Breast epithelium (tissue), 4 donors: ENCODE measurements at regions not wholly inside any gene's neighbourhood (a gene's known extent, or its start where the extent isn't known, plus 50 kb on each side); places are given as distances from the start of the nearest gene placed in this dataset.
"Not testable (repeated sequence)": the region's sequence is repeated elsewhere in the genome, so short reads cannot be mapped to it uniquely, and the experiment has no call there.

ENCODE experiments used
- DNase-seq, 2 donors: peaks; one replicate each; pipeline ENCODE4 v3.0.0-alpha.2; 2019; ENCODE audit warnings: low spot score in 2 of 2
- H3K27ac ChIP-seq, 2 donors: fragments of 200-600 bp; sonication (generic) in 1 of 2; one replicate each; pipeline ENCODE4 v1.5.1; 2016 to 2019; ENCODE audit warnings: mild to moderate bottlenecking in 1 of 2
- H3K27me3 ChIP-seq, 2 donors: fragments of 200-600 bp; sonication (generic) in 1 of 2; one replicate each; pipeline versions ENCODE4 v1.5.1 to v1.6.0; 2017 to 2019; ENCODE audit warnings: control low read depth in 1 of 2, mild to moderate bottlenecking in 1 of 2
- H3K36me3 ChIP-seq: fragments of 200-600 bp; one replicate; pipeline ENCODE4 v1.5.1; 2019
- H3K4me1 ChIP-seq, 2 donors: fragments of 200-600 bp; sonication (generic); one replicate each; pipeline ENCODE4 v1.5.1; 2016 to 2019; ENCODE audit warnings: control low read depth in 1 of 2
- H3K4me3 ChIP-seq, 3 donors: fragments of 200-600 bp; sonication (generic); 1 replicate in 2 of 3; 2 replicates in 1 of 3; pipeline ENCODE4 v1.5.1; 2016 to 2019; ENCODE audit warnings: mild to moderate bottlenecking in 3 of 3, moderate library complexity in 2 of 3
- H3K9me3 ChIP-seq, 2 donors: fragments of 200-600 bp; sonication (generic) in 1 of 2; one replicate each; pipeline ENCODE4 v1.5.1; 2016 to 2019; ENCODE audit warnings: control low read depth in 1 of 2
- CTCF ChIP-seq, 3 donors: fragments of 450-650 bp; IDR thresholded peaks; one replicate each; pipeline ENCODE4 v1.5.1; 2016 to 2017; ENCODE audit warnings: antibody characterized with exemption in 3 of 3, mild to moderate bottlenecking in 3 of 3, moderate library complexity in 3 of 3
- POLR2A ChIP-seq: fragments of 450-650 bp; IDR thresholded peaks from one replicate; pipeline ENCODE4 v1.6.1; 2016; ENCODE audit warnings: antibody characterized with exemption, mild to moderate bottlenecking, moderate library complexity
- POLR2AphosphoS5 ChIP-seq, 3 donors: sonication (generic); formaldehyde crosslinking; IDR thresholded peaks; one replicate each; pipeline ENCODE4 v1.6.1; 2017; ENCODE audit warnings: antibody characterized with exemption in 3 of 3
- intact Hi-C: fragments of 100-400 bp; cut with DNase I; formaldehyde crosslinking; loops from one replicate; pipeline ENCODE4 v1.15.1; 2023; ENCODE audit warnings: low total_unique reads

- Histone ChIP-seq H3K9me3 (no peaks in the 10 kb centered on the region), H3K36me3 (no peaks in the 10 kb centered on the region), H3K4me3 (no peak overlapping the region), H3K27me3 (no peaks in the 10 kb centered on the region), H3K27ac (no peak overlapping the region), H3K4me1 (no peaks in the 10 kb centered on the region)
- no peak for TF ChIP-seq POLR2A
- no peak for TF ChIP-seq CTCF (IDR thresholded peaks at IDR 0.05)
- TF ChIP-seq POLR2AphosphoS5 (IDR thresholded peaks at IDR 0.05): no peak
- DNase-seq: no peak
- intact Hi-C loops: no loop called here
Observed at GRCh38 chr3:187858711-187859110, 113.4 kb upstream of the BCL6 start.

- H3K36me3 ChIP-seq, H3K4me1 ChIP-seq, H3K27ac ChIP-seq, H3K9me3 ChIP-seq, DNase-seq, H3K4me3 ChIP-seq, H3K27me3 ChIP-seq, intact Hi-C loops: not testable (repeated sequence)
Observed at GRCh38 chr3:187862701-187863277, 117.5 kb upstream of the BCL6 start.

- TF ChIP-seq POLR2A (no peak), CTCF (IDR thresholded peaks at IDR 0.05) (no peak), POLR2AphosphoS5 (IDR thresholded peaks at IDR 0.05) (no peak)
Observed at GRCh38 chr3:187870360-187871203, 125.3 kb upstream of the BCL6 start.

GRCh38 chr3:187871204-187871591 lies 125.9 kb upstream of the BCL6 start:
- Histone ChIP-seq H3K36me3 (no peaks in the 10 kb centered on the region), H3K4me3 (no peak overlapping the region), H3K27me3 (no peaks in the 10 kb centered on the region), H3K27ac (no peak overlapping the region), H3K9me3 (no peaks in the 10 kb centered on the region), H3K4me1 (no peaks in the 10 kb centered on the region)
- TF ChIP-seq POLR2AphosphoS5 (IDR thresholded peaks at IDR 0.05) (no peak), CTCF (IDR thresholded peaks at IDR 0.05) (no peak), POLR2A (no peak)
- intact Hi-C loops: no loop called here
- DNase-seq: no peak

More at GRCh38 chr3:187870360-187871203, 125.3 kb upstream of the BCL6 start:
- intact Hi-C loops: no loop called here
- no peaks in the 10 kb centered on the region for H3K4me1 ChIP-seq
- no peak overlapping the region for H3K27ac ChIP-seq
- no peaks in the 10 kb centered on the region for H3K27me3 ChIP-seq
- H3K9me3 ChIP-seq: no peaks in the 10 kb centered on the region
- no peak overlapping the region for H3K4me3 ChIP-seq
- DNase-seq: no peak
- no peaks in the 10 kb centered on the region for H3K36me3 ChIP-seq

- Histone ChIP-seq H3K4me3 (no peak overlapping the region), H3K27me3 (no peaks in the 10 kb centered on the region), H3K9me3 (no peaks in the 10 kb centered on the region), H3K4me1 (no peaks in the 10 kb centered on the region), H3K36me3 (no peaks in the 10 kb centered on the region), H3K27ac (no peak overlapping the region)
- TF ChIP-seq POLR2A (no peak), POLR2AphosphoS5 (IDR thresholded peaks at IDR 0.05) (no peak), CTCF (IDR thresholded peaks at IDR 0.05) (no peak)
- DNase-seq: no peak
- intact Hi-C loops: no loop called here
Observed at GRCh38 chr3:187871848-187872247, 126.6 kb upstream of the BCL6 start.
